ENCODE measurements at regions not wholly inside any gene's neighbourhood (a gene's known extent, or its start where the extent isn't known, plus 50 kb on each side); places are given as distances from the start of the nearest gene placed in this dataset. TPM values are rescaled to one million over a fixed set of nuclear protein-coding genes. Genes with fewer than 3 reads are reported as not detected.

DNA sequence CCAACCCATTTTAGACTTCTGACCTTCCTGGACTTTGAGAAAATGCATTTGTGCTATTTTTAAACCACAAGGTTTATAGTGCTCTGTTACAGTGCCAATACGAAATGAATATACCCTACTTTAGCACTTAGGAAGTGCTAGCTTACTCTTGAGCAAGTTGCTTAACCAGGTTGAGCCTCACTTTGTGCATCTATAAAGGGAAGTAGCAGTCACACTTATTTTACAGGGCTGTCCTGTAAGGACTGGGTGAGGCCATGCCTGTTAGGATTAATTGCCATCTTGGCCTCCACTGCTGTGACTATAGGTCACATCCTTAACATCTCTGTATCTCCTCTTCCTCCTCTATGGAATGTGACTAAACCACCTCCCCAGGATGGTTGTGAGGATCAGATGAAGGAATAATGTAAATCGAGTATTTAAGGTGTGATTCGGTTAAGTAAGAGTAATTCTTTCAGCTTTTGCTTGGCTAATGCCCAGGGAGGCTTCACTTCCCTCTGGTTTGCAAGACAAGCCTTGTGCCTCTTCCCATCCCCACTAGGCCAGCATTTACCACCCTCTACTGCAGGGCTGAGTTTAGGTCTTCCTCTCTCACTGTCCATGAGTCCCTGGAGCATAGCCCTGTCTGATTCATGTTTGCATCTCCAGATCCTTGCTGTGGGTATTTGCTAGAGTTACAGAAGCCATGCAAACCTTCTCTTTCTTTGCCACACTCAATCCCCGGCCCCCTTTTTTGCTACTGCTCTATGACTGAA is 341.2 kb downstream of the ZNF521 start:
- Mint-ChIP-seq H3K36me3 (no peaks in the 10 kb centered on the region), H3K4me1 (no peaks in the 10 kb centered on the region), H3K9me3 (peaks cover 0 to 10% (median 2%) of the 10 kb centered on the region in 7 donors), H3K27me3 (ENCODE audit: low read depth in 3 of 3) (peaks cover 0 to 1% (median 0%) of the 10 kb centered on the region in 3 donors), H3K4me3 (no peak overlapping the region), H3K27ac (no peak overlapping the region)
- intact Hi-C loops (cut with micrococcal nuclease): no loop called here
- H3K4me2 ChIP-seq (replicated peaks; ENCODE audit: extremely low read depth, low read length, poor library complexity, severe bottlenecking): no peak overlapping the region
- no peaks in the 10 kb centered on the region for H3K4me1 ChIP-seq (ENCODE audit: control insufficient read depth in 1 of 2, insufficient read depth in 2 of 2, low read length in 2 of 2)
- no peak overlapping the region for H2AFZ ChIP-seq (ENCODE audit: insufficient read depth, low read depth, low read length, poor library complexity, severe bottlenecking)
- no peaks in the 10 kb centered on the region for H3K27me3 ChIP-seq (ENCODE audit: control insufficient read depth in 2 of 2, insufficient read depth in 2 of 2, low read length in 2 of 2)
- DNase-seq: no peak
- peaks cover 0 to 4% of the 10 kb centered on the region in 2 donors for H3K9me3 ChIP-seq (replicated peaks in 1 of 2; ENCODE audit: control insufficient read depth in 1 of 2, insufficient read depth in 1 of 2, low read length in 2 of 2)
- no peak overlapping the region for H3K9ac ChIP-seq (ENCODE audit: insufficient read depth, low read length, poor library complexity, severe bottlenecking)
- H3K4me3 ChIP-seq (replicated peaks in 1 of 3; ENCODE audit: low read depth in 2 of 3, low read length in 3 of 3): no peak overlapping the region
- no CpG with 5 or more reads among the region's 4 CpGs for WGBS (ENCODE audit: insufficient coverage)
- H3K79me2 ChIP-seq (ENCODE audit: insufficient read depth, low read length): no peaks in the 10 kb centered on the region
- H4K20me1 ChIP-seq (ENCODE audit: insufficient read depth, low read length): no peaks in the 10 kb centered on the region
- no peak overlapping the region for H3K27ac ChIP-seq (ENCODE audit: low read depth in 1 of 2, low read length in 2 of 2)
- no peaks in the 10 kb centered on the region for H3K36me3 ChIP-seq (replicated peaks in 1 of 2; ENCODE audit: control insufficient read depth in 1 of 2, insufficient read depth in 2 of 2, low read length in 2 of 2)
- TF ChIP-seq, protein P1, sequence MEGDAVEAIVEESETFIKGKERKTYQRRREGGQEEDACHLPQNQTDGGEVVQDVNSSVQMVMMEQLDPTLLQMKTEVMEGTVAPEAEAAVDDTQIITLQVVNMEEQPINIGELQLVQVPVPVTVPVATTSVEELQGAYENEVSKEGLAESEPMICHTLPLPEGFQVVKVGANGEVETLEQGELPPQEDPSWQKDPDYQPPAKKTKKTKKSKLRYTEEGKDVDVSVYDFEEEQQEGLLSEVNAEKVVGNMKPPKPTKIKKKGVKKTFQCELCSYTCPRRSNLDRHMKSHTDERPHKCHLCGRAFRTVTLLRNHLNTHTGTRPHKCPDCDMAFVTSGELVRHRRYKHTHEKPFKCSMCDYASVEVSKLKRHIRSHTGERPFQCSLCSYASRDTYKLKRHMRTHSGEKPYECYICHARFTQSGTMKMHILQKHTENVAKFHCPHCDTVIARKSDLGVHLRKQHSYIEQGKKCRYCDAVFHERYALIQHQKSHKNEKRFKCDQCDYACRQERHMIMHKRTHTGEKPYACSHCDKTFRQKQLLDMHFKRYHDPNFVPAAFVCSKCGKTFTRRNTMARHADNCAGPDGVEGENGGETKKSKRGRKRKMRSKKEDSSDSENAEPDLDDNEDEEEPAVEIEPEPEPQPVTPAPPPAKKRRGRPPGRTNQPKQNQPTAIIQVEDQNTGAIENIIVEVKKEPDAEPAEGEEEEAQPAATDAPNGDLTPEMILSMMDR (IDR thresholded peaks at IDR 0.05): no peak

Small RNA genes lying in the stretch of these regions (small RNA-seq; reads per million reads assigned to genes)
- gene PPIAP57 (ENCODE audit: insufficient read length, low read depth): not detected

All from CD14-positive monocyte (primary cell).